ENCODE measurements at regions not wholly inside any gene's neighbourhood (a gene's known extent, or its start where the extent isn't known, plus 50 kb on each side); places are given as distances from the start of the nearest gene placed in this dataset.

- Histone ChIP-seq H3K4me1 (ENCODE audit: control insufficient read depth, insufficient read depth, low read length) (no peaks in the 10 kb centered on the region), H3K36me3 (ENCODE audit: control insufficient read depth in 2 of 2, insufficient read depth in 1 of 2, low read length in 2 of 2) (no peaks in the 10 kb centered on the region), H3K9me3 (ENCODE audit: control insufficient read depth, insufficient read depth, low read depth, low read length) (no peaks in the 10 kb centered on the region), H3K4me3 (ENCODE audit: low read depth, low read length) (no peak overlapping the region), H3K27ac (ENCODE audit: extremely low read depth, low read depth, low read length) (no peak overlapping the region)
- ChIA-PET CTCF (no interaction called here), POLR2A (no interaction called here)
- TF ChIP-seq CTCF (tag by site-specific recombination; IDR thresholded peaks at IDR 0.05), result no peak
- no peak for TF ChIP-seq ZNF280C (tag by site-specific recombination; IDR thresholded peaks at IDR 0.05)
- TF ChIP-seq EGR2 (tag by site-specific recombination; IDR thresholded peaks at IDR 0.05; ENCODE audit: low read depth), result no peak
- TF ChIP-seq ZSCAN18 (tag by site-specific recombination; IDR thresholded peaks at IDR 0.05), result no peak
- TF ChIP-seq ZNF654 (tag by site-specific recombination; IDR thresholded peaks at IDR 0.05; ENCODE audit: low read depth), result no peak
Observed at GRCh38 chr16:54525104-54525503, 238.5 kb upstream of the IRX3 start.

GRCh38 chr16:54522584-54522983 is 236.0 kb upstream of the IRX3 start:
- ChIA-PET POLR2A (no interaction called here), CTCF (no interaction called here)
- TF ChIP-seq ZEB2 (tag by site-specific recombination; IDR thresholded peaks at IDR 0.05), result no peak
- no peak for TF ChIP-seq ZFP41 (tag by site-specific recombination; IDR thresholded peaks at IDR 0.05; ENCODE audit: borderline replicate concordance)
- TF ChIP-seq ZNF558 (tag by site-specific recombination; IDR thresholded peaks at IDR 0.05), result no peak
- TF ChIP-seq ZNF426 (tag by site-specific recombination; IDR thresholded peaks at IDR 0.05), result no peak
- TF ChIP-seq ZNF768 (tag by site-specific recombination; IDR thresholded peaks at IDR 0.05), result no peak
- TF ChIP-seq ZSCAN18 (tag by site-specific recombination; IDR thresholded peaks at IDR 0.05), result no peak
- TF ChIP-seq ZNF473 (tag by site-specific recombination; IDR thresholded peaks at IDR 0.05), result no peak
- TF ChIP-seq ZNF211 (tag by site-specific recombination; IDR thresholded peaks at IDR 0.05; ENCODE audit: low read depth), result no peak
- no peak for TF ChIP-seq ZNF423 (tag by site-specific recombination; IDR thresholded peaks at IDR 0.05)
- TF ChIP-seq BCL11A (tag by site-specific recombination; IDR thresholded peaks at IDR 0.05; ENCODE audit: low read depth), result no peak
- TF ChIP-seq ZNF610 (tag by site-specific recombination; IDR thresholded peaks at IDR 0.05; ENCODE audit: borderline replicate concordance), result no peak
- TF ChIP-seq EGR2 (tag by site-specific recombination; IDR thresholded peaks at IDR 0.05; ENCODE audit: low read depth), result no peak
- no peak for TF ChIP-seq BCL6B (tag by site-specific recombination; IDR thresholded peaks at IDR 0.05)
- no peak for TF ChIP-seq ZNF514 (tag by site-specific recombination; IDR thresholded peaks at IDR 0.05)
- no peak for TF ChIP-seq ZNF280C (tag by site-specific recombination; IDR thresholded peaks at IDR 0.05)
- TF ChIP-seq ZNF114 (tag by site-specific recombination; IDR thresholded peaks at IDR 0.05), result no peak
- no peak for TF ChIP-seq PATZ1 (tag by site-specific recombination; IDR thresholded peaks at IDR 0.05)
- TF ChIP-seq ZFP69B (tag by site-specific recombination; IDR thresholded peaks at IDR 0.05), result no peak
- no peaks in the 10 kb centered on the region for H3K9me3 ChIP-seq (ENCODE audit: control insufficient read depth, insufficient read depth, low read depth, low read length)
- no peak overlapping the region for H3K4me3 ChIP-seq (ENCODE audit: low read depth, low read length)
- no peaks in the 10 kb centered on the region for H3K36me3 ChIP-seq (ENCODE audit: control insufficient read depth in 2 of 2, insufficient read depth in 1 of 2, low read length in 2 of 2)
- H3K27ac ChIP-seq (ENCODE audit: extremely low read depth, low read depth, low read length), result no peak overlapping the region
- no peaks in the 10 kb centered on the region for H3K4me1 ChIP-seq (ENCODE audit: control insufficient read depth, insufficient read depth, low read length)
